Upper lobe of left lung (tissue), 6 donors: ENCODE measurements at regions not wholly inside any gene's neighbourhood (a gene's known extent, or its start where the extent isn't known, plus 50 kb on each side); places are given as distances from the start of the nearest gene placed in this dataset.
"Not testable (repeated sequence)": the region's sequence is repeated elsewhere in the genome, so short reads cannot be mapped to it uniquely, and the experiment has no call there.

Experiments
- ATAC-seq, 2 donors: fragments of 200-7000 bp; cut with Tn5 transposase; one replicate each; pipeline ENCODE4 v1.9.1; 2022; ENCODE audit warnings: mild to moderate bottlenecking in 2 of 2, moderate library complexity in 2 of 2; ENCODE audit not compliant: low FRiP score in 2 of 2
- DNase-seq, 2 donors: peaks; one replicate each; pipeline ENCODE4 v3.0.0-alpha.2; 2019 to 2020
- H3K27ac ChIP-seq, 4 donors: fragments of 200-600 bp; sonication (generic); one replicate each; pipeline ENCODE4 v1.5.1; 2016 to 2019
- H3K27me3 ChIP-seq, 4 donors: fragments of 200-600 bp; sonication (generic); one replicate each; pipeline ENCODE4 v1.5.1; 2017 to 2019
- H3K36me3 ChIP-seq, 4 donors: fragments of 200-600 bp; sonication (generic); one replicate each; pipeline ENCODE4 v1.5.1; 2016 to 2019
- H3K4me1 ChIP-seq, 4 donors: fragments of 200-600 bp; sonication (generic); one replicate each; pipeline ENCODE4 v1.5.1; 2018 to 2019
- H3K4me3 ChIP-seq, 4 donors: fragments of 200-600 bp; sonication (generic); one replicate each; pipeline ENCODE4 v1.5.1; 2017 to 2019; ENCODE audit warnings: mild to moderate bottlenecking in 2 of 4, moderate library complexity in 1 of 4
- H3K9me3 ChIP-seq, 4 donors: fragments of 200-600 bp; sonication (generic); one replicate each; pipeline ENCODE4 v1.5.1; 2018 to 2019
- CTCF ChIP-seq, 6 experiments: fragments of 450-650 bp in 4 of 6; fragments of 200-600 bp in 2 of 6; sonication (generic) in 2 of 6; IDR thresholded peaks; one replicate each; pipeline ENCODE4 v1.5.1; 2016 to 2019; ENCODE audit warnings: antibody characterized with exemption in 6 of 6
- EP300 ChIP-seq, 4 donors: sonication (generic); formaldehyde crosslinking; IDR thresholded peaks; one replicate each; pipeline ENCODE4 v1.5.1; 2017; ENCODE audit warnings: antibody characterized with exemption in 4 of 4, control low read depth in 2 of 4
- POLR2A ChIP-seq, 4 donors: fragments of 450-650 bp; IDR thresholded peaks; one replicate each; pipeline ENCODE4 v1.5.1; 2016 to 2017; ENCODE audit warnings: antibody characterized with exemption in 4 of 4, mild to moderate bottlenecking in 2 of 4
- POLR2AphosphoS5 ChIP-seq, 2 donors: sonication (generic); formaldehyde crosslinking; IDR thresholded peaks; one replicate each; pipeline ENCODE4 v1.5.1; 2017; ENCODE audit warnings: antibody characterized with exemption in 2 of 2
- WGBS, 2 donors: methylation state at CpG; one replicate each; pipeline ENCODE4 v1.1.5; 2017 to 2018; 5-methylcytosine and 5-hydroxymethylcytosine counted together
- donor health status: DM: no; HTN: no; CAD: no; lungs with moderate emphysema.
- donor health status: DM: no; HTN: yes; CAD: no; lungs with severe emphysema.

GRCh38 chr11:38784164-38784563 is 2186.1 kb upstream of the RAG2 start:
- no peaks in the 10 kb centered on the region for H3K4me1 ChIP-seq
- WGBS, 2 donors = 93% methylated on average over 2 of the region's 2 CpGs
- TF ChIP-seq EP300 (IDR thresholded peaks at IDR 0.05) (no peak), POLR2AphosphoS5 (IDR thresholded peaks at IDR 0.05) (no peak), CTCF (IDR thresholded peaks at IDR 0.05) (no peak), POLR2A (IDR thresholded peaks at IDR 0.05) (no peak)
- DNase-seq (no peak), ATAC-seq (no peak)
- no peaks in the 10 kb centered on the region for H3K9me3 ChIP-seq
- H3K27ac ChIP-seq = no peak overlapping the region
- H3K27me3 ChIP-seq = no peaks in the 10 kb centered on the region
- H3K4me3 ChIP-seq = no peak overlapping the region
- no peaks in the 10 kb centered on the region for H3K36me3 ChIP-seq

GRCh38 chr11:38766796-38767195 is 2168.8 kb upstream of the RAG2 start:
- peaks cover 0 to 7% (median 0%) of the 10 kb centered on the region in 4 donors for H3K9me3 ChIP-seq
- no peaks in the 10 kb centered on the region for H3K27me3 ChIP-seq
- H3K27ac ChIP-seq = no peak overlapping the region
- DNase-seq (no peak), ATAC-seq (no peak)
- no peak overlapping the region for H3K4me3 ChIP-seq
- TF ChIP-seq POLR2AphosphoS5 (IDR thresholded peaks at IDR 0.05) (no peak), POLR2A (IDR thresholded peaks at IDR 0.05) (no peak), EP300 (IDR thresholded peaks at IDR 0.05) (no peak), CTCF (IDR thresholded peaks at IDR 0.05) (no peak)
- H3K4me1 ChIP-seq = no peaks in the 10 kb centered on the region
- no peaks in the 10 kb centered on the region for H3K36me3 ChIP-seq

GRCh38 chr11:38759394-38759793 is 2161.4 kb upstream of the RAG2 start:
- DNase-seq (no peak), ATAC-seq (no peak)
- TF ChIP-seq POLR2AphosphoS5 (IDR thresholded peaks at IDR 0.05) (no peak), EP300 (IDR thresholded peaks at IDR 0.05) (no peak), CTCF (IDR thresholded peaks at IDR 0.05) (no peak)
- Histone ChIP-seq H3K4me3 (no peak overlapping the region), H3K27me3 (no peaks in the 10 kb centered on the region), H3K36me3 (no peaks in the 10 kb centered on the region), H3K9me3 (no peaks in the 10 kb centered on the region), H3K4me1 (no peaks in the 10 kb centered on the region), H3K27ac (no peak overlapping the region)

- H3K4me1 ChIP-seq = no peaks in the 10 kb centered on the region
- no peaks in the 10 kb centered on the region for H3K27me3 ChIP-seq
- WGBS, 2 donors = 84 to 90% methylated on average over 6 of the region's 6 CpGs
- no peak for ATAC-seq
- H3K4me3 ChIP-seq = no peak overlapping the region
- no peak for DNase-seq
- no peaks in the 10 kb centered on the region for H3K36me3 ChIP-seq
- H3K27ac ChIP-seq = no peak overlapping the region
- TF ChIP-seq EP300 (IDR thresholded peaks at IDR 0.05) (no peak), CTCF (IDR thresholded peaks at IDR 0.05) (no peak), POLR2AphosphoS5 (IDR thresholded peaks at IDR 0.05) (no peak), POLR2A (IDR thresholded peaks at IDR 0.05) (no peak)
- no peaks in the 10 kb centered on the region for H3K9me3 ChIP-seq
Observed at GRCh38 chr11:38756537-38756936, 2158.5 kb upstream of the RAG2 start.

- WGBS, 2 donors = 47 to 86% methylated on average over 2 of the region's 2 CpGs
- no peaks in the 10 kb centered on the region for H3K4me1 ChIP-seq
- DNase-seq (no peak), ATAC-seq (no peak)
- no peaks in the 10 kb centered on the region for H3K36me3 ChIP-seq
- H3K9me3 ChIP-seq = no peaks in the 10 kb centered on the region
- H3K4me3 ChIP-seq = no peak overlapping the region
- H3K27ac ChIP-seq = no peak overlapping the region
- TF ChIP-seq EP300 (IDR thresholded peaks at IDR 0.05) = no peak
- H3K27me3 ChIP-seq = no peaks in the 10 kb centered on the region
Observed at GRCh38 chr11:38751421-38751820, 2153.4 kb upstream of the RAG2 start.

GRCh38 chr11:38746516-38746915 is 2148.5 kb upstream of the RAG2 start:
- not testable (repeated sequence) for H3K9me3 ChIP-seq, ATAC-seq, H3K36me3 ChIP-seq, H3K27ac ChIP-seq, DNase-seq, H3K4me1 ChIP-seq, H3K4me3 ChIP-seq, H3K27me3 ChIP-seq
- 79 to 96% methylated on average over 2 of the region's 2 CpGs for WGBS, 2 donors
